C4-2B (cell line): ENCODE measurements at regions not wholly inside any gene's neighbourhood (a gene's known extent, or its start where the extent isn't known, plus 50 kb on each side); places are given as distances from the start of the nearest gene placed in this dataset.

Experiments
- ZFX ChIP-seq: fragments of 450-650 bp; IDR thresholded peaks from 2 replicates; pipeline ENCODE4 v1.6.1; 2017
- TF ChIP-seq, protein P1 (sequence below): fragments of 450-650 bp; conservative IDR thresholded peaks from 2 replicates; pipeline ENCODE4 v1.5.1; 2017; ENCODE audit warnings: mild to moderate bottlenecking

DNA sequence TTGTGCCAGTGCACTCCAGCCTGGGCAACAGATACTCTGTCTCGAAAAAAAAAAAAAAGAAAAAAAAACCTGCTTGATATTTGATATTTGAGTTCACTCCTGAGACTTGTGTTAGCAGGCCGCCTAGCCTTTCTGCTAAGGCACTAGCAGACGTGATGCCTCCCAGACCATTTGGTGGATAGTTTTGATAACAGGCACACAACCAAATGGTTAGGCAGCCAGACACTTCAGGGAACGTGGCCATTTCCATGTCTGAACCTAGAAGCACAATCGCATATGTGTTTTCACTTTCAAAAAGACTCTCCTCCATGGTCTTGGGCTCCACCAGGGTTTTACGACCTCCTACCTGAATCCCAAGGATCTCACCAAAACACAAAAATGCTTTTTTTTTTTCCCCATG is 1319.5 kb downstream of the BRINP3 start:
- TF ChIP-seq, protein P1, sequence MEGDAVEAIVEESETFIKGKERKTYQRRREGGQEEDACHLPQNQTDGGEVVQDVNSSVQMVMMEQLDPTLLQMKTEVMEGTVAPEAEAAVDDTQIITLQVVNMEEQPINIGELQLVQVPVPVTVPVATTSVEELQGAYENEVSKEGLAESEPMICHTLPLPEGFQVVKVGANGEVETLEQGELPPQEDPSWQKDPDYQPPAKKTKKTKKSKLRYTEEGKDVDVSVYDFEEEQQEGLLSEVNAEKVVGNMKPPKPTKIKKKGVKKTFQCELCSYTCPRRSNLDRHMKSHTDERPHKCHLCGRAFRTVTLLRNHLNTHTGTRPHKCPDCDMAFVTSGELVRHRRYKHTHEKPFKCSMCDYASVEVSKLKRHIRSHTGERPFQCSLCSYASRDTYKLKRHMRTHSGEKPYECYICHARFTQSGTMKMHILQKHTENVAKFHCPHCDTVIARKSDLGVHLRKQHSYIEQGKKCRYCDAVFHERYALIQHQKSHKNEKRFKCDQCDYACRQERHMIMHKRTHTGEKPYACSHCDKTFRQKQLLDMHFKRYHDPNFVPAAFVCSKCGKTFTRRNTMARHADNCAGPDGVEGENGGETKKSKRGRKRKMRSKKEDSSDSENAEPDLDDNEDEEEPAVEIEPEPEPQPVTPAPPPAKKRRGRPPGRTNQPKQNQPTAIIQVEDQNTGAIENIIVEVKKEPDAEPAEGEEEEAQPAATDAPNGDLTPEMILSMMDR: no peak
- no peak for TF ChIP-seq ZFX
